H1 (cell line): ENCODE measurements at regions not wholly inside any gene's neighbourhood (a gene's known extent, or its start where the extent isn't known, plus 50 kb on each side); places are given as distances from the start of the nearest gene placed in this dataset.

Source experiments
- CTCF ChIA-PET: fragments of 300-600 bp; sonication (Branson Sonifier 250); formaldehyde crosslinking; loops from one replicate; lab custom pipeline; 2021; ENCODE audit not compliant: partially characterized antibody; lab: Charles Lee
- POLR2A ChIA-PET: fragments of 300-600 bp; sonication (Branson Sonifier 250); formaldehyde crosslinking; loops from one replicate; lab custom pipeline; 2021; ENCODE audit warnings: inconsistent platforms; ENCODE audit not compliant: partially characterized antibody; lab: Charles Lee
- DNase-seq, 2 experiments: peaks; one replicate each; pipeline versions ENCODE4 v3.0.0 to v3.0.0-alpha.2; 2010 to 2022; ENCODE audit warnings: low spot score in 2 of 2, low read depth in 1 of 2, mixed read lengths in 1 of 2
- FAIRE-seq: peaks from 2 replicates; lab custom pipeline; 2011; peaks lifted over from hg19 to GRCh38; lab: Jason Lieb, UNC
- H2AFZ ChIP-seq: 2 replicates; pipeline ENCODE4 v1.8.1; 2012; ENCODE audit warnings: low read length, inconsistent platforms
- H2AK5ac ChIP-seq: 2 replicates; pipeline ENCODE4 v1.6.1; 2013; ENCODE audit warnings: low read depth, low read length
- H2BK120ac ChIP-seq: replicated peaks from 2 replicates; pipeline ENCODE3; 2013; ENCODE audit warnings: low read depth, low read length, inconsistent platforms
- H2BK12ac ChIP-seq: 2 replicates; pipeline ENCODE4 v1.6.1; 2013; ENCODE audit warnings: low read depth, low read length
- H2BK15ac ChIP-seq: 2 replicates; pipeline ENCODE4 v1.6.1; 2013; ENCODE audit warnings: low read length
- H2BK20ac ChIP-seq: 2 replicates; pipeline ENCODE4 v1.6.1; 2013; ENCODE audit warnings: low read length
- H2BK5ac ChIP-seq: 2 replicates; pipeline ENCODE4 v1.6.1; 2013; ENCODE audit warnings: low read depth, low read length
- H3K14ac ChIP-seq: 2 replicates; pipeline ENCODE4 v1.6.1; 2013; ENCODE audit warnings: inconsistent platforms; ENCODE audit not compliant: insufficient read length
- H3K18ac ChIP-seq: 2 replicates; pipeline ENCODE4 v1.6.1; 2013; ENCODE audit warnings: low read length; ENCODE audit errors: extremely low read depth
- H3K23ac ChIP-seq: 2 replicates; pipeline ENCODE4 v1.6.1; 2013; ENCODE audit warnings: inconsistent platforms; ENCODE audit not compliant: insufficient read length
- H3K23me2 ChIP-seq: 2 replicates; pipeline ENCODE4 v1.6.1; 2013; ENCODE audit warnings: low read depth, low read length
- H3K27ac ChIP-seq: 2 replicates; pipeline ENCODE4 v1.6.1; 2011; ENCODE audit warnings: low read depth, low read length, inconsistent platforms
- H3K27me3 ChIP-seq, 4 experiments: replicated peaks in 1 of 4; 1 replicate in 1 of 4; 2 replicates in 3 of 4; pipeline versions ENCODE4 v1.6.1 to v1.8.1; 2011 to 2013; ENCODE audit warnings: low read length in 3 of 4, mild to moderate bottlenecking in 3 of 4, inconsistent platforms in 2 of 4, mixed read lengths in 2 of 4, moderate library complexity in 1 of 4; ENCODE audit not compliant: control insufficient read depth in 3 of 4, insufficient read depth in 3 of 4; ENCODE audit errors: extremely low read depth in 1 of 4
- H3K36me3 ChIP-seq, 4 experiments: 2 replicates each; pipeline versions ENCODE4 v1.6.1 to v1.8.1; 2011 to 2013; ENCODE audit warnings: mild to moderate bottlenecking in 4 of 4, low read length in 3 of 4, moderate library complexity in 2 of 4, control low read depth in 1 of 4, inconsistent platforms in 1 of 4; ENCODE audit not compliant: insufficient read depth in 4 of 4, control insufficient read depth in 2 of 4
- H3K4ac ChIP-seq: replicated peaks from 2 replicates; pipeline ENCODE3; 2013; ENCODE audit warnings: low read length, low read depth, mixed read lengths, inconsistent platforms; ENCODE audit not compliant: insufficient read length
- H3K4me1 ChIP-seq, 4 experiments: replicated peaks in 1 of 4; 1 replicate in 1 of 4; 2 replicates in 3 of 4; pipeline versions ENCODE4 v1.6.1 to v1.8.1; 2011 to 2013; ENCODE audit warnings: low read length in 3 of 4, inconsistent platforms in 2 of 4, mixed read lengths in 1 of 4; ENCODE audit not compliant: insufficient read depth in 4 of 4, control insufficient read depth in 3 of 4
- H3K4me2 ChIP-seq, 2 experiments: 2 replicates each; pipeline versions ENCODE4 v1.6.1 to v1.8.1; 2011 to 2013; ENCODE audit warnings: low read depth in 2 of 2, low read length in 2 of 2, control low read depth in 1 of 2, inconsistent platforms in 1 of 2, mild to moderate bottlenecking in 1 of 2; ENCODE audit not compliant: insufficient read depth in 1 of 2
- H3K4me3 ChIP-seq, 4 experiments: fragments of 200-600, 300-600 bp in 1 of 4; sonication (generic), shearing (Covaris generic), sonication (Bioruptor Twin) in 1 of 4; 2 replicates each; pipeline versions ENCODE4 v1.5.1 to v1.8.1; 2011 to 2016; ENCODE audit warnings: low read length in 4 of 4, low read depth in 3 of 4, control low read depth in 2 of 4, inconsistent platforms in 2 of 4, mild to moderate bottlenecking in 2 of 4, mixed read lengths in 1 of 4, moderate library complexity in 1 of 4; ENCODE audit not compliant: insufficient read depth in 2 of 4; ENCODE audit errors: extremely low read depth in 1 of 4
- H3K56ac ChIP-seq: replicated peaks from 2 replicates; pipeline ENCODE3; 2013; ENCODE audit warnings: low read depth, mild to moderate bottlenecking, mixed read lengths, low read length, inconsistent platforms; ENCODE audit not compliant: insufficient read length
- H3K79me1 ChIP-seq: 2 replicates; pipeline ENCODE4 v1.6.1; 2013; ENCODE audit warnings: low read depth, low read length, control low read depth
- H3K79me2 ChIP-seq, 2 experiments: 2 replicates each; pipeline versions ENCODE4 v1.6.1 to v1.8.1; 2012 to 2013; ENCODE audit warnings: low read length in 2 of 2, mild to moderate bottlenecking in 2 of 2, inconsistent platforms in 1 of 2; ENCODE audit not compliant: insufficient read depth in 2 of 2, control insufficient read depth in 1 of 2
- H3K9ac ChIP-seq, 4 experiments: replicated peaks in 1 of 4; 1 replicate in 1 of 4; 2 replicates in 3 of 4; pipeline versions ENCODE4 v1.6.1 to v1.8.1; 2011 to 2013; ENCODE audit warnings: low read depth in 3 of 4, low read length in 3 of 4, control low read depth in 2 of 4, mild to moderate bottlenecking in 2 of 4, moderate library complexity in 2 of 4, inconsistent platforms in 1 of 4; ENCODE audit errors: extremely low read depth in 1 of 4
- H3K9me3 ChIP-seq, 2 experiments: 2 replicates each; pipeline versions ENCODE4 v1.6.1 to v1.8.1; 2012 to 2013; ENCODE audit warnings: mild to moderate bottlenecking in 2 of 2, moderate library complexity in 2 of 2, control low read depth in 1 of 2, inconsistent platforms in 1 of 2, low read depth in 1 of 2, low read length in 1 of 2, mixed read lengths in 1 of 2; ENCODE audit not compliant: insufficient read depth in 2 of 2
- H4K20me1 ChIP-seq, 2 experiments: replicated peaks in 1 of 2; 2 replicates each; pipeline versions ENCODE3 to v1.8.1; 2011 to 2013; ENCODE audit warnings: inconsistent platforms in 2 of 2, low read length in 2 of 2, mild to moderate bottlenecking in 1 of 2; ENCODE audit not compliant: insufficient read depth in 2 of 2, control insufficient read depth in 1 of 2
- H4K5ac ChIP-seq: 2 replicates; pipeline ENCODE4 v1.6.1; 2013; ENCODE audit warnings: low read length, low read depth, mixed read lengths, inconsistent platforms; ENCODE audit not compliant: insufficient read length
- H4K8ac ChIP-seq: 2 replicates; pipeline ENCODE4 v1.8.0; 2013; ENCODE audit warnings: mild to moderate bottlenecking, moderate library complexity, low read length, inconsistent platforms; ENCODE audit not compliant: insufficient read depth; ENCODE audit errors: extremely low read depth
- H4K91ac ChIP-seq: replicated peaks from 2 replicates; pipeline ENCODE3; 2013; ENCODE audit warnings: low read length, mixed read lengths, inconsistent platforms; ENCODE audit not compliant: insufficient read length
- ATF3 ChIP-seq: IDR thresholded peaks from 2 replicates; pipeline ENCODE4 v1.6.1; 2011; ENCODE audit warnings: low read depth, mild to moderate bottlenecking, low read length; ENCODE audit not compliant: insufficient read depth
- CHD1 ChIP-seq: IDR thresholded peaks from 2 replicates; pipeline ENCODE4 v1.6.1; 2012; ENCODE audit warnings: low read depth, low read length, improper control_type of control experiment
- EZH2 ChIP-seq: fragments of 200-600 bp; sonication (generic); IDR thresholded peaks from 2 replicates; pipeline ENCODE4 v1.7.1; 2012; ENCODE audit warnings: low read depth, mild to moderate bottlenecking, moderate library complexity, low read length, inconsistent platforms; ENCODE audit not compliant: severe bottlenecking
- KDM1A ChIP-seq: fragments of 200-600, 300-600 bp; sonication (generic); IDR thresholded peaks from 2 replicates; pipeline ENCODE4 v1.7.1; 2016; ENCODE audit warnings: mild to moderate bottlenecking, low read length, borderline replicate concordance
- KDM5A ChIP-seq: fragments of 200-600 bp; IDR thresholded peaks from 2 replicates; pipeline ENCODE4 v1.7.1; 2012; ENCODE audit warnings: mild to moderate bottlenecking, low read length, inconsistent platforms, mixed read lengths
- MAFK ChIP-seq: IDR thresholded peaks from 2 replicates; pipeline ENCODE4 v1.6.1; 2012; ENCODE audit warnings: low read depth, mild to moderate bottlenecking, improper control_type of control experiment, low read length
- NRF1 ChIP-seq: IDR thresholded peaks from 2 replicates; pipeline ENCODE4 v1.6.1; 2011; ENCODE audit warnings: mild to moderate bottlenecking, low read depth, low read length, improper control_type of control experiment
- POU5F1 ChIP-seq: IDR thresholded peaks from 2 replicates; pipeline ENCODE4 v1.6.1; 2011; ENCODE audit warnings: low read depth, mild to moderate bottlenecking, low read length, moderate library complexity
- RAD21 ChIP-seq, 2 experiments: IDR thresholded peaks in 1 of 2; conservative IDR thresholded peaks in 1 of 2; 2 replicates each; pipeline ENCODE4 v1.6.1; 2011; ENCODE audit warnings: low read depth in 2 of 2, low read length in 2 of 2, improper control_type of control experiment in 1 of 2, inconsistent platforms in 1 of 2, mild to moderate bottlenecking in 1 of 2, moderate library complexity in 1 of 2
- RBBP5 ChIP-seq: IDR thresholded peaks from 2 replicates; pipeline ENCODE4 v1.7.1; 2012; ENCODE audit warnings: low read depth, mild to moderate bottlenecking, inconsistent platforms, low read length, moderate library complexity, borderline replicate concordance
- SAP30 ChIP-seq: fragments of 300-600 bp; sonication (generic); IDR thresholded peaks from 2 replicates; pipeline ENCODE4 v1.7.1; 2012; ENCODE audit warnings: low read length, moderate library complexity, mild to moderate bottlenecking, inconsistent platforms; ENCODE audit not compliant: insufficient read depth, insufficient replicate concordance
- SIRT6 ChIP-seq: IDR thresholded peaks from one replicate; pipeline ENCODE4 v1.7.1; 2012; ENCODE audit warnings: low read length, inconsistent platforms
- TAF7 ChIP-seq: optimal IDR thresholded peaks from 2 replicates; pipeline ENCODE3; 2011; ENCODE audit warnings: low read depth, mild to moderate bottlenecking, inconsistent platforms, low read length, moderate library complexity, borderline replicate concordance
- TCF12 ChIP-seq: IDR thresholded peaks from 2 replicates; pipeline ENCODE4 v1.6.1; 2011; ENCODE audit warnings: low read depth, mild to moderate bottlenecking, low read length
- TEAD4 ChIP-seq: IDR thresholded peaks from 2 replicates; pipeline ENCODE4 v1.6.1; 2012; ENCODE audit warnings: low read depth, low read length, inconsistent platforms, mixed read lengths
- WGBS, 2 experiments: shearing (Covaris generic) in 1 of 2; methylation state at CpG; one replicate each; pipeline versions ENCODE4 v1.1.6 to v1.1.7; 2013 to 2015; ENCODE audit warnings: low lambda C conversion rate in 2 of 2, mixed read lengths in 2 of 2, inconsistent platforms in 1 of 2, low coverage in 1 of 2, missing lambda C conversion rate in 1 of 2; ENCODE audit not compliant: insufficient replicate concordance in 2 of 2, insufficient coverage in 1 of 2, insufficient read length in 1 of 2; ENCODE audit errors: extremely low coverage in 1 of 2, missing lambda C conversion rate in 1 of 2; 5-methylcytosine and 5-hydroxymethylcytosine counted together

GRCh38 chr13:88806438-88806837 lies 1135.3 kb downstream of the SLITRK5 start:
- H3K14ac ChIP-seq = no peak overlapping the region
- no peak for FAIRE-seq
- no peak for DNase-seq
- no peak for TF ChIP-seq NRF1
- no peak for TF ChIP-seq EZH2
- no peak for TF ChIP-seq CHD1
- no peak for TF ChIP-seq RAD21 (IDR thresholded peaks at IDR 0.05 in 1 of 2, conservative IDR thresholded peaks at IDR 0.05 in 1 of 2; ENCODE audit: low read depth in 2 of 2, low read length in 2 of 2)
- TF ChIP-seq KDM1A = no peak
- TF ChIP-seq TCF12 = no peak
- no peak for TF ChIP-seq TEAD4
- no peak for TF ChIP-seq SIRT6
- no peak for TF ChIP-seq ATF3
- no peak for TF ChIP-seq KDM5A
- TF ChIP-seq POU5F1 = no peak
- no peak for TF ChIP-seq RBBP5
- no peak for TF ChIP-seq SAP30
- TF ChIP-seq MAFK = no peak
- no peak for TF ChIP-seq TAF7

More at GRCh38 chr13:88806438-88806837, 1135.3 kb downstream of the SLITRK5 start:
- no peak overlapping the region for H4K5ac ChIP-seq
- H4K91ac ChIP-seq = no peak overlapping the region
- ChIA-PET POLR2A (no interaction called here), CTCF (no interaction called here)
- H3K23ac ChIP-seq = no peak overlapping the region
- no peak overlapping the region for H2BK5ac ChIP-seq
- H2BK120ac ChIP-seq = no peak overlapping the region
- no peak overlapping the region for H2BK12ac ChIP-seq
- no peaks in the 10 kb centered on the region for H3K79me2 ChIP-seq
- H2AFZ ChIP-seq = no peak overlapping the region
- no peak overlapping the region for H2AK5ac ChIP-seq
- H3K4ac ChIP-seq = no peak overlapping the region
- H3K18ac ChIP-seq = no peak overlapping the region
- H2BK15ac ChIP-seq = no peak overlapping the region
- H3K56ac ChIP-seq = no peak overlapping the region
- H3K27ac ChIP-seq = no peak overlapping the region
- H3K4me3 ChIP-seq = no peak overlapping the region
- H3K4me2 ChIP-seq = no peak overlapping the region
- H3K9me3 ChIP-seq = peaks cover 5 to 15% of the 10 kb centered on the region in 2 experiments; a peak in 3 of 4 replicates
- no peaks in the 10 kb centered on the region for H3K27me3 ChIP-seq
- WGBS, 2 experiments = 90% methylated on average over 1 of the region's 1 CpG; no CpG with 5 or more reads in 1 of the 2 experiments
- H2BK20ac ChIP-seq = no peak overlapping the region
- no peaks in the 10 kb centered on the region; a peak in 1 of 8 replicates for H3K36me3 ChIP-seq
- no peaks in the 10 kb centered on the region for H3K23me2 ChIP-seq
- H3K79me1 ChIP-seq = no peaks in the 10 kb centered on the region
- H3K9ac ChIP-seq = no peak overlapping the region
- H3K4me1 ChIP-seq = no peaks in the 10 kb centered on the region
- H4K20me1 ChIP-seq = no peaks in the 10 kb centered on the region
- no peak overlapping the region for H4K8ac ChIP-seq
